ENCODE measurements at regions not wholly inside any gene's neighbourhood (a gene's known extent, or its start where the extent isn't known, plus 50 kb on each side); places are given as distances from the start of the nearest gene placed in this dataset.
A peak's percentile ranks its signal among the peaks of the same experiment; 100 is the strongest.
"Not testable (repeated sequence)": the region's sequence is repeated elsewhere in the genome, so short reads cannot be mapped to it uniquely, and the experiment has no call there.

- WGBS (ENCODE audit: insufficient coverage) = 60% methylated on average over 1 of the region's 2 CpGs
- H3K27me3 ChIP-seq (ENCODE audit: control insufficient read depth, insufficient read depth, low read length) = no peaks in the 10 kb centered on the region
- H3K4me1 ChIP-seq (ENCODE audit: control insufficient read depth, insufficient read depth, low read length) = no peaks in the 10 kb centered on the region
- no peak for DNase-seq (ENCODE audit: low read depth in 4 of 6, low spot score in 6 of 6)
- no peak overlapping the region for H3K4me3 ChIP-seq (ENCODE audit: low read depth, low read length)
- no peaks in the 10 kb centered on the region for H3K36me3 ChIP-seq (ENCODE audit: control insufficient read depth, insufficient read depth, low read length)
- H3K27ac ChIP-seq (ENCODE audit: low read depth, low read length) = no peak overlapping the region
- H3K9me3 ChIP-seq (ENCODE audit: control insufficient read depth, insufficient read depth, low read length) = no peaks in the 10 kb centered on the region
These were observed 462.5 kb downstream of the KLF5 start for GRCh38 chr13:73521290-73521624.

- Histone ChIP-seq H3K4me3 (ENCODE audit: low read depth, low read length) (no peak overlapping the region), H3K27me3 (ENCODE audit: control insufficient read depth, insufficient read depth, low read length) (no peaks in the 10 kb centered on the region), H3K27ac (ENCODE audit: low read depth, low read length) (no peak overlapping the region), H3K36me3 (ENCODE audit: control insufficient read depth, insufficient read depth, low read length) (no peaks in the 10 kb centered on the region), H3K4me1 (ENCODE audit: control insufficient read depth, insufficient read depth, low read length) (no peaks in the 10 kb centered on the region), H3K9me3 (ENCODE audit: control insufficient read depth, insufficient read depth, low read length) (no peaks in the 10 kb centered on the region)
- DNase-seq (ENCODE audit: low read depth in 4 of 6, low spot score in 6 of 6) = no peak
- no CpG with 5 or more reads among the region's 8 CpGs for WGBS (ENCODE audit: insufficient coverage)
These were observed 461.9 kb downstream of the KLF5 start for GRCh38 chr13:73520566-73521289.

- WGBS (ENCODE audit: insufficient coverage) = no CpG with 5 or more reads among the region's 2 CpGs
- DNase-seq (ENCODE audit: low read depth in 4 of 6, low spot score in 6 of 6); H3K36me3 ChIP-seq (ENCODE audit: control insufficient read depth, insufficient read depth, low read length); H3K27me3 ChIP-seq (ENCODE audit: control insufficient read depth, insufficient read depth, low read length); H3K4me1 ChIP-seq (ENCODE audit: control insufficient read depth, insufficient read depth, low read length); H3K4me3 ChIP-seq (ENCODE audit: low read depth, low read length); H3K27ac ChIP-seq (ENCODE audit: low read depth, low read length); H3K9me3 ChIP-seq (ENCODE audit: control insufficient read depth, insufficient read depth, low read length): not testable (repeated sequence)
These were observed 461.3 kb downstream of the KLF5 start for GRCh38 chr13:73520135-73520534.

GRCh38 chr13:73519396-73520116 lies 460.8 kb downstream of the KLF5 start:
- no peaks in the 10 kb centered on the region for H3K4me1 ChIP-seq (ENCODE audit: control insufficient read depth, insufficient read depth, low read length)
- no peaks in the 10 kb centered on the region for H3K27me3 ChIP-seq (ENCODE audit: control insufficient read depth, insufficient read depth, low read length)
- DNase-seq (ENCODE audit: low read depth in 4 of 6, low spot score in 6 of 6) = peak in 1 of 6 donors; percentile 52
- no peak overlapping the region for H3K4me3 ChIP-seq (ENCODE audit: low read depth, low read length)
- no peaks in the 10 kb centered on the region for H3K36me3 ChIP-seq (ENCODE audit: control insufficient read depth, insufficient read depth, low read length)
- 24% methylated on average over 2 of the region's 6 CpGs for WGBS (ENCODE audit: insufficient coverage)
- H3K27ac ChIP-seq (ENCODE audit: low read depth, low read length) = no peak overlapping the region
- H3K9me3 ChIP-seq (ENCODE audit: control insufficient read depth, insufficient read depth, low read length) = no peaks in the 10 kb centered on the region

GRCh38 chr13:73517766-73518165 lies 459.0 kb downstream of the KLF5 start:
- H3K27ac ChIP-seq (ENCODE audit: low read depth, low read length) = no peak overlapping the region
- no peaks in the 10 kb centered on the region for H3K9me3 ChIP-seq (ENCODE audit: control insufficient read depth, insufficient read depth, low read length)
- no peaks in the 10 kb centered on the region for H3K4me1 ChIP-seq (ENCODE audit: control insufficient read depth, insufficient read depth, low read length)
- DNase-seq (ENCODE audit: low read depth in 4 of 6, low spot score in 6 of 6) = peak in 1 of 6 donors; percentile 18
- no peaks in the 10 kb centered on the region for H3K27me3 ChIP-seq (ENCODE audit: control insufficient read depth, insufficient read depth, low read length)
- WGBS (ENCODE audit: insufficient coverage) = no CpG with 5 or more reads among the region's 1 CpG
- H3K4me3 ChIP-seq (ENCODE audit: low read depth, low read length) = no peak overlapping the region
- no peaks in the 10 kb centered on the region for H3K36me3 ChIP-seq (ENCODE audit: control insufficient read depth, insufficient read depth, low read length)

GRCh38 chr13:73516731-73517130 lies 457.9 kb downstream of the KLF5 start:
- no peak overlapping the region for H3K4me3 ChIP-seq (ENCODE audit: low read depth, low read length)
- no peaks in the 10 kb centered on the region for H3K9me3 ChIP-seq (ENCODE audit: control insufficient read depth, insufficient read depth, low read length)
- H3K27ac ChIP-seq (ENCODE audit: low read depth, low read length) = no peak overlapping the region
- H3K36me3 ChIP-seq (ENCODE audit: control insufficient read depth, insufficient read depth, low read length) = no peaks in the 10 kb centered on the region
- no CpG with 5 or more reads among the region's 2 CpGs for WGBS (ENCODE audit: insufficient coverage)
- H3K4me1 ChIP-seq (ENCODE audit: control insufficient read depth, insufficient read depth, low read length) = no peaks in the 10 kb centered on the region
- no peak for DNase-seq (ENCODE audit: low read depth in 4 of 6, low spot score in 6 of 6)
- no peaks in the 10 kb centered on the region for H3K27me3 ChIP-seq (ENCODE audit: control insufficient read depth, insufficient read depth, low read length)

- no peaks in the 10 kb centered on the region for H3K4me1 ChIP-seq (ENCODE audit: control insufficient read depth, insufficient read depth, low read length)
- no peak overlapping the region for H3K4me3 ChIP-seq (ENCODE audit: low read depth, low read length)
- no peaks in the 10 kb centered on the region for H3K27me3 ChIP-seq (ENCODE audit: control insufficient read depth, insufficient read depth, low read length)
- no peaks in the 10 kb centered on the region for H3K36me3 ChIP-seq (ENCODE audit: control insufficient read depth, insufficient read depth, low read length)
- H3K9me3 ChIP-seq (ENCODE audit: control insufficient read depth, insufficient read depth, low read length) = no peaks in the 10 kb centered on the region
- no CpG with 5 or more reads among the region's 2 CpGs for WGBS (ENCODE audit: insufficient coverage)
- H3K27ac ChIP-seq (ENCODE audit: low read depth, low read length) = no peak overlapping the region
- no peak for DNase-seq (ENCODE audit: low read depth in 4 of 6, low spot score in 6 of 6)
These were observed 455.4 kb downstream of the KLF5 start for GRCh38 chr13:73514208-73514607.

GRCh38 chr13:73513751-73514150 lies 454.9 kb downstream of the KLF5 start:
- Histone ChIP-seq H3K27me3 (ENCODE audit: control insufficient read depth, insufficient read depth, low read length) (no peaks in the 10 kb centered on the region), H3K4me1 (ENCODE audit: control insufficient read depth, insufficient read depth, low read length) (no peaks in the 10 kb centered on the region), H3K4me3 (ENCODE audit: low read depth, low read length) (no peak overlapping the region), H3K9me3 (ENCODE audit: control insufficient read depth, insufficient read depth, low read length) (no peaks in the 10 kb centered on the region), H3K36me3 (ENCODE audit: control insufficient read depth, insufficient read depth, low read length) (no peaks in the 10 kb centered on the region), H3K27ac (ENCODE audit: low read depth, low read length) (no peak overlapping the region)
- no peak for DNase-seq (ENCODE audit: low read depth in 4 of 6, low spot score in 6 of 6)
- 83% methylated on average over 2 of the region's 3 CpGs for WGBS (ENCODE audit: insufficient coverage)

- Histone ChIP-seq H3K4me3 (ENCODE audit: low read depth, low read length) (no peak overlapping the region), H3K9me3 (ENCODE audit: control insufficient read depth, insufficient read depth, low read length) (no peaks in the 10 kb centered on the region), H3K36me3 (ENCODE audit: control insufficient read depth, insufficient read depth, low read length) (no peaks in the 10 kb centered on the region), H3K27me3 (ENCODE audit: control insufficient read depth, insufficient read depth, low read length) (no peaks in the 10 kb centered on the region), H3K27ac (ENCODE audit: low read depth, low read length) (no peak overlapping the region), H3K4me1 (ENCODE audit: control insufficient read depth, insufficient read depth, low read length) (no peaks in the 10 kb centered on the region)
- DNase-seq (ENCODE audit: low read depth in 4 of 6, low spot score in 6 of 6) = no peak
- 88% methylated on average over 1 of the region's 2 CpGs for WGBS (ENCODE audit: insufficient coverage)
These were observed 450.0 kb downstream of the KLF5 start for GRCh38 chr13:73508841-73509240.

GRCh38 chr13:73505376-73505890 lies 446.6 kb downstream of the KLF5 start:
- no CpG with 5 or more reads among the region's 5 CpGs for WGBS (ENCODE audit: insufficient coverage)
- H3K36me3 ChIP-seq (ENCODE audit: control insufficient read depth, insufficient read depth, low read length) = no peaks in the 10 kb centered on the region
- H3K4me1 ChIP-seq (ENCODE audit: control insufficient read depth, insufficient read depth, low read length) = no peaks in the 10 kb centered on the region
- DNase-seq (ENCODE audit: low read depth in 4 of 6, low spot score in 6 of 6) = no peak
- H3K27ac ChIP-seq (ENCODE audit: low read depth, low read length) = no peak overlapping the region
- no peak overlapping the region for H3K4me3 ChIP-seq (ENCODE audit: low read depth, low read length)
- no peaks in the 10 kb centered on the region for H3K9me3 ChIP-seq (ENCODE audit: control insufficient read depth, insufficient read depth, low read length)
- no peaks in the 10 kb centered on the region for H3K27me3 ChIP-seq (ENCODE audit: control insufficient read depth, insufficient read depth, low read length)

Measured in spinal cord (tissue), 9 donors.